ENCODE measurements at regions not wholly inside any gene's neighbourhood (a gene's known extent, or its start where the extent isn't known, plus 50 kb on each side); places are given as distances from the start of the nearest gene placed in this dataset.

- Histone ChIP-seq H3K79me2 (ENCODE audit: insufficient read depth, low read length) (no peaks in the 10 kb centered on the region), H3K9ac (ENCODE audit: low read length) (no peak overlapping the region), H3K9me2 (ENCODE audit: low read depth, low read length) (no peaks in the 10 kb centered on the region), H3K4me1 (ENCODE audit: insufficient read depth, low read length, severe bottlenecking) (no peaks in the 10 kb centered on the region), H3K4me3 (ENCODE audit: low read depth, low read length, poor library complexity, severe bottlenecking) (no peak overlapping the region), H3K27ac (ENCODE audit: low read depth, low read length, poor library complexity, severe bottlenecking) (no peak overlapping the region), H3K27me3 (ENCODE audit: insufficient read depth, low read length) (no peaks in the 10 kb centered on the region), H3K9me3 (ENCODE audit: low read length) (no peaks in the 10 kb centered on the region), H4K20me1 (ENCODE audit: insufficient read depth, low read length) (no peaks in the 10 kb centered on the region), H3K36me3 (ENCODE audit: insufficient read depth, low read length) (no peaks in the 10 kb centered on the region), H3K4me2 (ENCODE audit: low read length) (no peak overlapping the region), H3F3A (ENCODE audit: insufficient read depth, low read length) (no peaks in the 10 kb centered on the region), H2AFZ (ENCODE audit: low read length) (no peak overlapping the region)
- TF ChIP-seq EZH2 (IDR thresholded peaks at IDR 0.05; ENCODE audit: borderline replicate concordance, low read length) (no peak), CTCF (IDR thresholded peaks at IDR 0.05; ENCODE audit: low read length) (no peak)
Observed at GRCh38 chr18:34357944-34358580, 133.3 kb upstream of the NOL4 start.

GRCh38 chr18:34358923-34359322 lies 134.2 kb upstream of the NOL4 start:
- Histone ChIP-seq H3K4me2 (ENCODE audit: low read length) (no peak overlapping the region), H3K27me3 (ENCODE audit: insufficient read depth, low read length) (no peaks in the 10 kb centered on the region)
- TF ChIP-seq EZH2 (IDR thresholded peaks at IDR 0.05; ENCODE audit: borderline replicate concordance, low read length): no peak
- TF ChIP-seq CTCF (IDR thresholded peaks at IDR 0.05; ENCODE audit: low read length): no peak

GRCh38 chr18:34364699-34365098 lies 140.0 kb upstream of the NOL4 start:
- Histone ChIP-seq H3K4me2 (ENCODE audit: low read length) (no peak overlapping the region), H3K4me1 (ENCODE audit: insufficient read depth, low read length, severe bottlenecking) (no peaks in the 10 kb centered on the region)

More at GRCh38 chr18:34358923-34359322, 134.2 kb upstream of the NOL4 start:
- H2AFZ ChIP-seq (ENCODE audit: low read length): no peak overlapping the region
- H4K20me1 ChIP-seq (ENCODE audit: insufficient read depth, low read length): no peaks in the 10 kb centered on the region
- no peaks in the 10 kb centered on the region for H3F3A ChIP-seq (ENCODE audit: insufficient read depth, low read length)
- no peaks in the 10 kb centered on the region for H3K79me2 ChIP-seq (ENCODE audit: insufficient read depth, low read length)
- H3K9me2 ChIP-seq (ENCODE audit: low read depth, low read length): no peaks in the 10 kb centered on the region
- H3K9me3 ChIP-seq (ENCODE audit: low read length): no peaks in the 10 kb centered on the region
- H3K27ac ChIP-seq (ENCODE audit: low read depth, low read length, poor library complexity, severe bottlenecking): no peak overlapping the region
- no peaks in the 10 kb centered on the region for H3K36me3 ChIP-seq (ENCODE audit: insufficient read depth, low read length)
- no peaks in the 10 kb centered on the region for H3K4me1 ChIP-seq (ENCODE audit: insufficient read depth, low read length, severe bottlenecking)
- H3K4me3 ChIP-seq (ENCODE audit: low read depth, low read length, poor library complexity, severe bottlenecking): no peak overlapping the region
- no peak overlapping the region for H3K9ac ChIP-seq (ENCODE audit: low read length)

More at GRCh38 chr18:34364699-34365098, 140.0 kb upstream of the NOL4 start:
- Histone ChIP-seq H3K9ac (ENCODE audit: low read length) (no peak overlapping the region), H3K4me3 (ENCODE audit: low read depth, low read length, poor library complexity, severe bottlenecking) (no peak overlapping the region), H2AFZ (ENCODE audit: low read length) (no peak overlapping the region), H3K9me2 (ENCODE audit: low read depth, low read length) (no peaks in the 10 kb centered on the region), H3K27ac (ENCODE audit: low read depth, low read length, poor library complexity, severe bottlenecking) (no peak overlapping the region), H3K36me3 (ENCODE audit: insufficient read depth, low read length) (no peaks in the 10 kb centered on the region), H3K9me3 (ENCODE audit: low read length) (no peaks in the 10 kb centered on the region), H3K79me2 (ENCODE audit: insufficient read depth, low read length) (no peaks in the 10 kb centered on the region), H3K27me3 (ENCODE audit: insufficient read depth, low read length) (no peaks in the 10 kb centered on the region), H3F3A (ENCODE audit: insufficient read depth, low read length) (no peaks in the 10 kb centered on the region), H4K20me1 (ENCODE audit: insufficient read depth, low read length) (no peaks in the 10 kb centered on the region)
- no peak for TF ChIP-seq CTCF (IDR thresholded peaks at IDR 0.05; ENCODE audit: low read length)
- TF ChIP-seq EZH2 (IDR thresholded peaks at IDR 0.05; ENCODE audit: borderline replicate concordance, low read length): no peak
